Endothelial cell of umbilical vein (primary cell): ENCODE measurements at regions not wholly inside any gene's neighbourhood (a gene's known extent, or its start where the extent isn't known, plus 50 kb on each side); places are given as distances from the start of the nearest gene placed in this dataset.
"Not testable (repeated sequence)": the region's sequence is repeated elsewhere in the genome, so short reads cannot be mapped to it uniquely, and the experiment has no call there.

Experiments used
- EZH2 ChIP-seq: IDR thresholded peaks from 2 replicates; pipeline ENCODE4 v1.6.1; 2012; ENCODE audit warnings: borderline replicate concordance, low read depth, mild to moderate bottlenecking, moderate library complexity, low read length, inconsistent platforms; ENCODE audit not compliant: severe bottlenecking
- FOS ChIP-seq: IDR thresholded peaks from 2 replicates; pipeline ENCODE4 v1.6.1; 2011; ENCODE audit warnings: mild to moderate bottlenecking, low read length, moderate library complexity, borderline replicate concordance; ENCODE audit not compliant: insufficient read depth
- GATA2 ChIP-seq: IDR thresholded peaks from 2 replicates; pipeline ENCODE4 v1.7.0; 2011; ENCODE audit warnings: low read depth, mild to moderate bottlenecking, moderate library complexity, mixed read lengths, low read length; ENCODE audit not compliant: insufficient read length, insufficient read depth
- JUN ChIP-seq: IDR thresholded peaks from 2 replicates; pipeline ENCODE4 v1.6.1; 2011; ENCODE audit warnings: borderline replicate concordance, low read depth; ENCODE audit not compliant: insufficient read length, insufficient read depth
- MYC ChIP-seq: IDR thresholded peaks from one replicate; pipeline ENCODE4 v1.6.1; 2011; ENCODE audit warnings: mild to moderate bottlenecking, low read depth, low read length
- POLR2A ChIP-seq: IDR thresholded peaks from 2 replicates; pipeline ENCODE4 v1.6.1; 2012; ENCODE audit warnings: low read depth, mild to moderate bottlenecking, control low read depth, low read length
- POLR2AphosphoS5 ChIP-seq: IDR thresholded peaks from 2 replicates; pipeline ENCODE4 v1.6.1; 2012; ENCODE audit warnings: low read depth, mild to moderate bottlenecking, control low read depth, low read length, moderate library complexity; ENCODE audit not compliant: insufficient read depth
- TF ChIP-seq, protein P1 (sequence below), 2 donors: IDR thresholded peaks; 1 replicate in 1 of 2; 2 replicates in 1 of 2; pipeline ENCODE4 v1.5.1; 2011; ENCODE audit warnings: low read length in 2 of 2, mild to moderate bottlenecking in 2 of 2, moderate library complexity in 2 of 2, control low read depth in 1 of 2, inconsistent platforms in 1 of 2, low read depth in 1 of 2; ENCODE audit not compliant: insufficient read depth in 1 of 2; ENCODE audit errors: extremely low read depth in 1 of 2
- TF ChIP-seq, protein P2 (sequence below): IDR thresholded peaks from 2 replicates; pipeline ENCODE4 v1.6.1; 2011; ENCODE audit not compliant: insufficient read depth, insufficient read length

DNA sequence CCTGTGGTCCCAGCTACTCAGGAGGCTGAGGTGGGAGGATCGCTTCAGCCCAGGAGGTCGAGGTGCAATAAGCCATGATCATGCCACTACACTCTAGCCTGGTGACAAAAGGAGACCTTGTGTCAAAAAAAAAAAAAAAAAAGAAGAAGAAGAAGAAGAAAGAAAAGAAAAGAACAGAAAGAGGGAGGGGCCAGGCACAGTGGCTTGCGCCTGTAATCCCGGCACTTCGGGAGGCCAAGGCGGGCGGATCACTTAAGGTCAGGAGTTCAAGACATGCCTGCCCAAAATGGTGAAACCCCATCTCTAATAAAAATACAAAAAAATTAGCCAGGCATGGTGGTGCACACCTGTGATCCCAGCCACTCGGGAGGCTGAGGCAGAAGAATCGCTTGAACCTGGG lies 52.8 kb upstream of the EP300 start:
- TF ChIP-seq, protein P1, sequence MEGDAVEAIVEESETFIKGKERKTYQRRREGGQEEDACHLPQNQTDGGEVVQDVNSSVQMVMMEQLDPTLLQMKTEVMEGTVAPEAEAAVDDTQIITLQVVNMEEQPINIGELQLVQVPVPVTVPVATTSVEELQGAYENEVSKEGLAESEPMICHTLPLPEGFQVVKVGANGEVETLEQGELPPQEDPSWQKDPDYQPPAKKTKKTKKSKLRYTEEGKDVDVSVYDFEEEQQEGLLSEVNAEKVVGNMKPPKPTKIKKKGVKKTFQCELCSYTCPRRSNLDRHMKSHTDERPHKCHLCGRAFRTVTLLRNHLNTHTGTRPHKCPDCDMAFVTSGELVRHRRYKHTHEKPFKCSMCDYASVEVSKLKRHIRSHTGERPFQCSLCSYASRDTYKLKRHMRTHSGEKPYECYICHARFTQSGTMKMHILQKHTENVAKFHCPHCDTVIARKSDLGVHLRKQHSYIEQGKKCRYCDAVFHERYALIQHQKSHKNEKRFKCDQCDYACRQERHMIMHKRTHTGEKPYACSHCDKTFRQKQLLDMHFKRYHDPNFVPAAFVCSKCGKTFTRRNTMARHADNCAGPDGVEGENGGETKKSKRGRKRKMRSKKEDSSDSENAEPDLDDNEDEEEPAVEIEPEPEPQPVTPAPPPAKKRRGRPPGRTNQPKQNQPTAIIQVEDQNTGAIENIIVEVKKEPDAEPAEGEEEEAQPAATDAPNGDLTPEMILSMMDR (IDR thresholded peaks at IDR 0.05; ENCODE audit: extremely low read depth in 1 of 2, insufficient read depth in 1 of 2, low read depth in 1 of 2, low read length in 2 of 2): not testable (repeated sequence)
- not testable (repeated sequence) for TF ChIP-seq MYC, POLR2A, EZH2, GATA2, JUN, POLR2AphosphoS5, FOS
- TF ChIP-seq, protein P2, sequence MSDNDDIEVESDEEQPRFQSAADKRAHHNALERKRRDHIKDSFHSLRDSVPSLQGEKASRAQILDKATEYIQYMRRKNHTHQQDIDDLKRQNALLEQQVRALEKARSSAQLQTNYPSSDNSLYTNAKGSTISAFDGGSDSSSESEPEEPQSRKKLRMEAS: not testable (repeated sequence)
